ENCODE measurements at regions not wholly inside any gene's neighbourhood (a gene's known extent, or its start where the extent isn't known, plus 50 kb on each side); places are given as distances from the start of the nearest gene placed in this dataset.
"Not testable (repeated sequence)": the region's sequence is repeated elsewhere in the genome, so short reads cannot be mapped to it uniquely, and the experiment has no call there.

DNA sequence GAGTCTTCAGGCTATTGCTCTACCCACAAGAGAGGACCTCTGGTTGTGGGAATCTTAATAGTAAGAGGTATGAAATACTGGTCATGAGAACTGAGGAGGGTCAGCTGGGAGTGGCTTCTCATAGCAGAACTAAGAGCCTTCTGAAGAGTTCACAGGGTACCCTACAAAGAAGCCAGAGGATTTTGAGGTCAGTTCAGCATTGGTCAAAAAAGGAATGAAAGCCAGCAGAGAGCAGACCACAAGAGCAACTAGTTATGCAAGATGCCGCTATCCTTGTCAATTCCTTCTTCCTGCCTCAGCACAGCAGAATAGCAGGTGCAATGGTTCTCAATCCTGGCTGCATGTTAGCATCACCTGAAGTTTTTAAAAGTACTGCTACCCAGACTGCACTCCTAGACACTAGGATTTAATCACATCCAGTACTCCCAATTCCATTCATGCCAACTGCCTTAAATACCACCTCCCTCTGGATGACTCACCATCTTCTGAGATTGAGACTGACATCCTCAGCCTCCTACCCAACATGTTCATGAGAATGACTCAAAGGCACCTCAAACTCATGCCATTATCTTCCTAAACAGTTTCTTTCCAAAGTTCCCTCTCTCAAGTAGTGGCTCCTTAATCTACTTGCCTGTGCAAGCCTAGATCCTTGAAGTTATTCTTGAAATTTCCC is 81.0 kb upstream of the RBMS1 start:
- H3K9ac ChIP-seq (ENCODE audit: low read length), result no peak overlapping the region
- no peaks in the 10 kb centered on the region for H3K36me3 ChIP-seq (ENCODE audit: control insufficient read depth, insufficient read depth, low read length)
- no peaks in the 10 kb centered on the region for H3K27me3 ChIP-seq (ENCODE audit: control insufficient read depth, insufficient read depth, low read length)
- H3K9me3 ChIP-seq (ENCODE audit: control insufficient read depth, low read length), result no peaks in the 10 kb centered on the region
- no peaks in the 10 kb centered on the region for H3K4me1 ChIP-seq (ENCODE audit: control insufficient read depth, insufficient read depth, low read length)
- no peak overlapping the region for H3K4me3 ChIP-seq (ENCODE audit: low read length)

DNA sequence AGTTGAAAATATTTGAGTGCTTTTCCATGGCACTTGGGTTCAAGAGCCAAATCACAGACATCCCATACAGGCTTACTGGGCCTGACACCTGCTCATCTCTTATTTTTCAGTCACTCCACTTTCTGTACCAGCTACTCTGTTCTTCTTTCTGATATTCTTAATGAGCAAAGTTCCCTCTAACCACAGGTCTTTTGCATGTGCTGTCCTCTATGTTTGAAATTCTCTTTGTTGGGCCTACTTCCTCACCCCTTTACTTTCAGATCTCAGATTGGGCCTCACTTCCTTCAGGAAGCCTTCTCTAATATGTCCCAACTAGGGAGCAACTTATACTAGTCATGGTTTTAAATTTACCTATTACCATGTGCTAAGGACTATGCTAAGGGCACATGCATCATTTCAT is 81.8 kb upstream of the RBMS1 start:
- H3K4me3 ChIP-seq (ENCODE audit: low read length), result no peak overlapping the region
- H3K9ac ChIP-seq (ENCODE audit: low read length), result no peak overlapping the region
- no peaks in the 10 kb centered on the region for H3K27me3 ChIP-seq (ENCODE audit: control insufficient read depth, insufficient read depth, low read length)
- H3K9me3 ChIP-seq (ENCODE audit: control insufficient read depth, low read length), result no peaks in the 10 kb centered on the region
- no peaks in the 10 kb centered on the region for H3K36me3 ChIP-seq (ENCODE audit: control insufficient read depth, insufficient read depth, low read length)
- H3K4me1 ChIP-seq (ENCODE audit: control insufficient read depth, insufficient read depth, low read length), result no peaks in the 10 kb centered on the region

- H3K36me3 ChIP-seq (ENCODE audit: control insufficient read depth, insufficient read depth, low read length), result no peaks in the 10 kb centered on the region
- H3K4me3 ChIP-seq (ENCODE audit: low read length), result no peak overlapping the region
- no peaks in the 10 kb centered on the region for H3K9me3 ChIP-seq (ENCODE audit: control insufficient read depth, low read length)
- H3K4me1 ChIP-seq (ENCODE audit: control insufficient read depth, insufficient read depth, low read length), result no peaks in the 10 kb centered on the region
- no peak overlapping the region for H3K9ac ChIP-seq (ENCODE audit: low read length)
- H3K27me3 ChIP-seq (ENCODE audit: control insufficient read depth, insufficient read depth, low read length), result no peaks in the 10 kb centered on the region
These were observed 82.5 kb upstream of the RBMS1 start for GRCh38 chr2:160576054-160576499.

DNA sequence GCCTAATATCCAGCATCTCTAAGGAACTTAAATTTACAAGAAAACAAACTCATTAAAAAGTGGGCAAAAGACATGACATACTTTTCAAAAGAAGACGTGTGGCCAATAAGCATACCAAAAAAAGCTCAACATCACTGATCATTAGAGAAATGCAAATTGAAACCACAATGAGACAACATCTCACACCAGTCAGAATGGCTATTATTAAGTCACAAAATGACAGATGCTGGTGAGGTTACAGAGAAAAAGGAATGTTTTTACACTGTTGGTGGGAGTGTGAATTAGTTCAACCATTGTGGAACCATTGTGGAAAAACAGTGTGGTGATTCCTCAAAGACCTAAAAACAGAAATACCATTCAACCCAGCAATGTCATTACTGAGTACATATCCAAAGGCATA is 83.5 kb upstream of the RBMS1 start:
- H3K4me1 ChIP-seq (ENCODE audit: control insufficient read depth, insufficient read depth, low read length); H3K9ac ChIP-seq (ENCODE audit: low read length); H3K9me3 ChIP-seq (ENCODE audit: control insufficient read depth, low read length); H3K27me3 ChIP-seq (ENCODE audit: control insufficient read depth, insufficient read depth, low read length); H3K36me3 ChIP-seq (ENCODE audit: control insufficient read depth, insufficient read depth, low read length); H3K4me3 ChIP-seq (ENCODE audit: low read length): not testable (repeated sequence)

- Histone ChIP-seq H3K4me1 (ENCODE audit: control insufficient read depth, insufficient read depth, low read length) (peaks cover 10% of the 10 kb centered on the region), H3K9me3 (ENCODE audit: control insufficient read depth, low read length) (no peaks in the 10 kb centered on the region), H3K27me3 (ENCODE audit: control insufficient read depth, insufficient read depth, low read length) (no peaks in the 10 kb centered on the region), H3K36me3 (ENCODE audit: control insufficient read depth, insufficient read depth, low read length) (no peaks in the 10 kb centered on the region), H3K4me3 (ENCODE audit: low read length) (no peak overlapping the region), H3K9ac (ENCODE audit: low read length) (no peak overlapping the region)
These were observed 87.4 kb upstream of the RBMS1 start for GRCh38 chr2:160581035-160581434.

DNA sequence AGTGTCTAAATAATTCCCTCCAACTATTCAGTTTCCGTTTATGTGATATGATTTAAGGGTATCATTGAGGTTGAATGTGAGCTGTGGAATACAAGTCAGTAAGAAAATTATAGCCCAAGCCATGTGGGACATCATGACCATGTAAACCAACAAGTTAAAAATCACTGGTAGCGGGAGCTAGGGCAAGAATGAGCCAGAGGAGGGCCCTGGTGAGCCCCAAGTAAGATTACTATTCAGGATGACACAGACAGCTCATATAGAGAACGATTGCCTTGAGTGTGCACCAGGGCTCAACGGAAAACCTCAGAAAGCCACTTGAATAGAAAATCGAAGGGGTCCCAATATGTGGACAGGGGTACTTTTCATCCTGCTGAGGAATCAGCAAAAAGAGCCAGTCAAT is 87.8 kb upstream of the RBMS1 start:
- no peak overlapping the region for H3K4me3 ChIP-seq (ENCODE audit: low read length)
- H3K9ac ChIP-seq (ENCODE audit: low read length), result no peak overlapping the region
- H3K9me3 ChIP-seq (ENCODE audit: control insufficient read depth, low read length), result no peaks in the 10 kb centered on the region
- H3K36me3 ChIP-seq (ENCODE audit: control insufficient read depth, insufficient read depth, low read length), result no peaks in the 10 kb centered on the region
- H3K4me1 ChIP-seq (ENCODE audit: control insufficient read depth, insufficient read depth, low read length), result peaks cover 10% of the 10 kb centered on the region
- no peaks in the 10 kb centered on the region for H3K27me3 ChIP-seq (ENCODE audit: control insufficient read depth, insufficient read depth, low read length)

DNA sequence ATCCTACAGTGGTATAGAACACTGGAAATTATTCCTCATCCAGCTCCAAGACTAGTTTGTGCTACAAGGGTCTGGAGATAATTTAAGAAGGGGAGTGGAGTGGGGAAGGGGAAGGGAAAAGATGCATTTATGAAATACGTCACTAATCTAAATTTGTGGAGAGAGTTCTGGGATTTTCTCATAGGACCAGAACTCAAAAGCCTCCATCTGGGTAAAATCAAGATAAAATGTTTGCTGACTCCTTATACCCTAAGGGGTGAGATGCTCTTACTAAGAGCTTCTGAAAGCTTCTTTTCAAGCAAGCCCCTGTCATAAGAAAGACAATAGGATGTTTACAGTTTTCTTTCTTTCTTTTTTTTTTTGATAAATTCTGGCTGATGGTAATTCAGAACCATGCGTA is 88.5 kb upstream of the RBMS1 start:
- no peaks in the 10 kb centered on the region for H3K27me3 ChIP-seq (ENCODE audit: control insufficient read depth, insufficient read depth, low read length)
- peaks cover 10% of the 10 kb centered on the region for H3K4me1 ChIP-seq (ENCODE audit: control insufficient read depth, insufficient read depth, low read length)
- H3K9me3 ChIP-seq (ENCODE audit: control insufficient read depth, low read length), result no peaks in the 10 kb centered on the region
- H3K36me3 ChIP-seq (ENCODE audit: control insufficient read depth, insufficient read depth, low read length), result no peaks in the 10 kb centered on the region
- H3K9ac ChIP-seq (ENCODE audit: low read length), result no peak overlapping the region
- H3K4me3 ChIP-seq (ENCODE audit: low read length), result no peak overlapping the region

- Histone ChIP-seq H3K9ac (ENCODE audit: low read length) (no peak overlapping the region), H3K4me1 (ENCODE audit: control insufficient read depth, insufficient read depth, low read length) (peaks cover 10% of the 10 kb centered on the region), H3K9me3 (ENCODE audit: control insufficient read depth, low read length) (no peaks in the 10 kb centered on the region), H3K36me3 (ENCODE audit: control insufficient read depth, insufficient read depth, low read length) (no peaks in the 10 kb centered on the region), H3K27me3 (ENCODE audit: control insufficient read depth, insufficient read depth, low read length) (no peaks in the 10 kb centered on the region), H3K4me3 (ENCODE audit: low read length) (no peak overlapping the region)
These were observed 89.0 kb upstream of the RBMS1 start for GRCh38 chr2:160582490-160583145.

DNA sequence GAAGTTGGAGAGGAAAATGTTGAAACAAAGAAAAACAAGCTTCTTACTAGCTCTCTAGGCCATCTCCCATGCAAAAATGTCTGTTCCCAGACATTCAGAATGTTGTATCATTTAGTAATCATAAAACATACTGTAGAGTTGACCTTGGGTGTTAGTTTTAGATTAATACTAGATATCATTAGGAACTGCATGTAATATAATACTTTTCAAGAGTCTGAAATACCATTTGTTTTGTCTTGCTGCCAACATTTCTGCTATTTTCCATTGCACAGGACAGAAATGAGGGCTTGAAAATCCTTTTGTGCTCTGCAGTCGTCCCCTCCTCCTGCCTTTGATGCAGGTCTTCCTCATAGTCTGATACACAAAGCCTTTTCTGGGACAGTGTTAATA is 89.5 kb upstream of the RBMS1 start:
- no peak overlapping the region for H3K9ac ChIP-seq (ENCODE audit: low read length)
- no peaks in the 10 kb centered on the region for H3K9me3 ChIP-seq (ENCODE audit: control insufficient read depth, low read length)
- no peaks in the 10 kb centered on the region for H3K36me3 ChIP-seq (ENCODE audit: control insufficient read depth, insufficient read depth, low read length)
- no peak overlapping the region for H3K4me3 ChIP-seq (ENCODE audit: low read length)
- peaks cover 10% of the 10 kb centered on the region for H3K4me1 ChIP-seq (ENCODE audit: control insufficient read depth, insufficient read depth, low read length)
- H3K27me3 ChIP-seq (ENCODE audit: control insufficient read depth, insufficient read depth, low read length), result no peaks in the 10 kb centered on the region

DNA sequence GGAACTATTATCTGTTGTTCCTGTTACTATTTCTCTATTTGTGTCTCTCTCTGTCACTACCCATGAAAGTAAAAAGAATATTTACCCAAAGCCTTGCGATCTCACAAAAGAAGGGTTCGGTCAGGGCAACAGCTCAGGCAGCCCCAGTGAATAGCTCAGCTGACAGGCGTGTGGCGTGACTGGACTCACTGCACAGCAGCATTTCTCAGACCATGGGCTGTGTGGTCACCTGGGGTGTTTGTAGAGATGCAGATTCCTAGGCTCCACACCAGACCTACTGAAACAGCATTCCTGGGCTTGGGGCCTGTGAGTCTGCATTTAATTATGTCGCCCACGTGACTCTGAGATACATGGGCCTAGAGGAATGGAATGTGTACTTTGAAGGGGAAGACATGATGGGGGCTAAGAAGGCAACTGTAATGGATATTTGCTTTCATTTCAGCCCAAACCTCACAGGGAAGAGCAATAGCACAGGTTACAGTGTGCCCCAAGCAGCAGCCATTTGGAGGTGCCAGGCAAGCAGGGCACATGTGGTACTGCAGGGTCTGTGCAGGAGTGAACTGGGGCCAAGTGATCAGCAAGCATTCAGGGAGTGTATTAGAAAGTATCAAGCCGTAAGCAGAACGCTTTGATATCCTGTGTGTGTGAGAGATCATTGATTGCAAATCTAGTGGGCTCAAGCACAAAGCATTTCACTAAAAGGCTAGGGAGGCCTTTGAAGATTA is 90.4 kb upstream of the RBMS1 start:
- Histone ChIP-seq H3K4me1 (ENCODE audit: control insufficient read depth, insufficient read depth, low read length) (peaks cover 10% of the 10 kb centered on the region), H3K4me3 (ENCODE audit: low read length) (no peak overlapping the region), H3K9me3 (ENCODE audit: control insufficient read depth, low read length) (no peaks in the 10 kb centered on the region), H3K27me3 (ENCODE audit: control insufficient read depth, insufficient read depth, low read length) (no peaks in the 10 kb centered on the region), H3K36me3 (ENCODE audit: control insufficient read depth, insufficient read depth, low read length) (no peaks in the 10 kb centered on the region), H3K9ac (ENCODE audit: low read length) (no peak overlapping the region)

GRCh38 chr2:160584972-160585494 is 91.4 kb upstream of the RBMS1 start:
- Histone ChIP-seq H3K9ac (ENCODE audit: low read length) (no peak overlapping the region), H3K9me3 (ENCODE audit: control insufficient read depth, low read length) (no peaks in the 10 kb centered on the region), H3K4me3 (ENCODE audit: low read length) (no peak overlapping the region), H3K36me3 (ENCODE audit: control insufficient read depth, insufficient read depth, low read length) (no peaks in the 10 kb centered on the region), H3K4me1 (ENCODE audit: control insufficient read depth, insufficient read depth, low read length) (peaks cover 10% of the 10 kb centered on the region), H3K27me3 (ENCODE audit: control insufficient read depth, insufficient read depth, low read length) (no peaks in the 10 kb centered on the region)

- H3K4me3 ChIP-seq (ENCODE audit: low read length), result no peak overlapping the region
- no peaks in the 10 kb centered on the region for H3K4me1 ChIP-seq (ENCODE audit: control insufficient read depth, insufficient read depth, low read length)
- no peaks in the 10 kb centered on the region for H3K27me3 ChIP-seq (ENCODE audit: control insufficient read depth, insufficient read depth, low read length)
- no peaks in the 10 kb centered on the region for H3K9me3 ChIP-seq (ENCODE audit: control insufficient read depth, low read length)
- H3K9ac ChIP-seq (ENCODE audit: low read length), result no peak overlapping the region
- H3K36me3 ChIP-seq (ENCODE audit: control insufficient read depth, insufficient read depth, low read length), result no peaks in the 10 kb centered on the region
These were observed 97.1 kb upstream of the RBMS1 start for GRCh38 chr2:160590664-160591063.
